ENCODE measurements at regions not wholly inside any gene's neighbourhood (a gene's known extent, or its start where the extent isn't known, plus 50 kb on each side); places are given as distances from the start of the nearest gene placed in this dataset.

DNA sequence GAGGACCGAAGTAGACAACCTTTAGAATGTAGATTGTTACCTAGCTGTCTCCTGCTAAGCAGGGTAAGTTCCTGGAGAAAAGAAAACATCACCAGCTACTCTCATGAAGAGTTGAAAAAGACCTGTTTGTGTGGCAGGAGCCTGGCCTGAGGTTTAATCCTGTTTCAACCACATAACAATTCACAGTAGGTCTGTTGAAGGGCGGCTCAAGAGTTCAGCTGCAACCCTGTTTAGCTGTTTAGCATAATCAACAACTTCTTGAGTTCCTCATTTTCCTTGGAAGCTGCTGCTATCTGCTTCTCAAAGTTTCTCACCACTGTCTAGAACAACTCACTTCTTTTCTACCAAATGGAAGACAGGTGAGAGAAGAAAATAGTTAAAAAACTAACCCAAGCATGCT, 170.4 kb upstream of the TET2 start:
- TF ChIP-seq, protein P1, sequence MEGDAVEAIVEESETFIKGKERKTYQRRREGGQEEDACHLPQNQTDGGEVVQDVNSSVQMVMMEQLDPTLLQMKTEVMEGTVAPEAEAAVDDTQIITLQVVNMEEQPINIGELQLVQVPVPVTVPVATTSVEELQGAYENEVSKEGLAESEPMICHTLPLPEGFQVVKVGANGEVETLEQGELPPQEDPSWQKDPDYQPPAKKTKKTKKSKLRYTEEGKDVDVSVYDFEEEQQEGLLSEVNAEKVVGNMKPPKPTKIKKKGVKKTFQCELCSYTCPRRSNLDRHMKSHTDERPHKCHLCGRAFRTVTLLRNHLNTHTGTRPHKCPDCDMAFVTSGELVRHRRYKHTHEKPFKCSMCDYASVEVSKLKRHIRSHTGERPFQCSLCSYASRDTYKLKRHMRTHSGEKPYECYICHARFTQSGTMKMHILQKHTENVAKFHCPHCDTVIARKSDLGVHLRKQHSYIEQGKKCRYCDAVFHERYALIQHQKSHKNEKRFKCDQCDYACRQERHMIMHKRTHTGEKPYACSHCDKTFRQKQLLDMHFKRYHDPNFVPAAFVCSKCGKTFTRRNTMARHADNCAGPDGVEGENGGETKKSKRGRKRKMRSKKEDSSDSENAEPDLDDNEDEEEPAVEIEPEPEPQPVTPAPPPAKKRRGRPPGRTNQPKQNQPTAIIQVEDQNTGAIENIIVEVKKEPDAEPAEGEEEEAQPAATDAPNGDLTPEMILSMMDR (tag by site-specific recombination; IDR thresholded peaks at IDR 0.05) = no peak
- TF ChIP-seq ZNF121 (tag by site-specific recombination; IDR thresholded peaks at IDR 0.05) (no peak), REPIN1 (tag by site-specific recombination; IDR thresholded peaks at IDR 0.05; ENCODE audit: low read depth) (no peak), KLF10 (tag by site-specific recombination; IDR thresholded peaks at IDR 0.05) (no peak), SP2 (tag by site-specific recombination; IDR thresholded peaks at IDR 0.05) (no peak), MYNN (tag by site-specific recombination; IDR thresholded peaks at IDR 0.05; ENCODE audit: borderline replicate concordance) (no peak)
- TF ChIP-seq, protein P2, sequence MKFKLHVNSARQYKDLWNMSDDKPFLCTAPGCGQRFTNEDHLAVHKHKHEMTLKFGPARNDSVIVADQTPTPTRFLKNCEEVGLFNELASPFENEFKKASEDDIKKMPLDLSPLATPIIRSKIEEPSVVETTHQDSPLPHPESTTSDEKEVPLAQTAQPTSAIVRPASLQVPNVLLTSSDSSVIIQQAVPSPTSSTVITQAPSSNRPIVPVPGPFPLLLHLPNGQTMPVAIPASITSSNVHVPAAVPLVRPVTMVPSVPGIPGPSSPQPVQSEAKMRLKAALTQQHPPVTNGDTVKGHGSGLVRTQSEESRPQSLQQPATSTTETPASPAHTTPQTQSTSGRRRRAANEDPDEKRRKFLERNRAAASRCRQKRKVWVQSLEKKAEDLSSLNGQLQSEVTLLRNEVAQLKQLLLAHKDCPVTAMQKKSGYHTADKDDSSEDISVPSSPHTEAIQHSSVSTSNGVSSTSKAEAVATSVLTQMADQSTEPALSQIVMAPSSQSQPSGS (tag by site-specific recombination; IDR thresholded peaks at IDR 0.05; ENCODE audit: low read depth) = no peak
- TF ChIP-seq, protein P3, sequence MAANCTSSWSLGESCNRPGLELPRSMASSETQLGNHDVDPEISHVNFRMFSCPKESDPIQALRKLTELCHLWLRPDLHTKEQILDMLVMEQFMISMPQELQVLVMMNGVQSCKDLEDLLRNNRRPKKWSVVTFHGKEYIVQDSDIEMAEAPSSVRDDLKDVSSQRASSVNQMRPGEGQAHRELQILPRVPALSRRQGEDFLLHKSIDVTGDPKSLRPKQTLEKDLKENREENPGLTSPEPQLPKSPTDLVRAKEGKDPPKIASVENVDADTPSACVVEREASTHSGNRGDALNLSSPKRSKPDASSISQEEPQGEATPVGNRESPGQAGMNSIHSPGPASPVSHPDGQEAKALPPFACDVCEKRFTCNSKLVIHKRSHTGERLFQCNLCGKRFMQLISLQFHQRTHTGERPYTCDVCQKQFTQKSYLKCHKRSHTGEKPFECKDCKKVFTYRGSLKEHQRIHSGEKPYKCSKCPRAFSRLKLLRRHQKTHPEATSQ (tag by site-specific recombination; IDR thresholded peaks at IDR 0.05) = no peak

Data from HEK293 (cell line).